CD14-positive monocyte (primary cell): ENCODE measurements at regions not wholly inside any gene's neighbourhood (a gene's known extent, or its start where the extent isn't known, plus 50 kb on each side); places are given as distances from the start of the nearest gene placed in this dataset.

ENCODE experiments used
- DNase-seq, 3 donors: peaks; one replicate each; pipeline ENCODE4 v3.0.0-alpha.2; 2011 to 2022
- H2AFZ ChIP-seq: 2 replicates; pipeline ENCODE4 v1.6.0; 2012; ENCODE audit warnings: mild to moderate bottlenecking, low read depth, low read length, inconsistent platforms; ENCODE audit not compliant: insufficient read depth, poor library complexity, severe bottlenecking
- H3K27ac ChIP-seq, 2 donors: 1 replicate in 1 of 2; 2 replicates in 1 of 2; pipeline ENCODE4 v1.5.1; 2012 to 2013; ENCODE audit warnings: low read length in 2 of 2, control low read depth in 1 of 2, inconsistent platforms in 1 of 2, low read depth in 1 of 2, mild to moderate bottlenecking in 1 of 2
- H3K27me3 ChIP-seq, 2 donors: one replicate each; pipeline versions ENCODE4 v1.6.0 to v1.6.1; 2011 to 2013; ENCODE audit warnings: low read length in 2 of 2; ENCODE audit not compliant: control insufficient read depth in 2 of 2, insufficient read depth in 2 of 2
- H3K36me3 ChIP-seq, 2 donors: replicated peaks in 1 of 2; 1 replicate in 1 of 2; 2 replicates in 1 of 2; pipeline versions ENCODE4 v1.5.1 to v1.6.1; 2012 to 2013; ENCODE audit warnings: low read length in 2 of 2, control low read depth in 1 of 2, inconsistent platforms in 1 of 2, mild to moderate bottlenecking in 1 of 2; ENCODE audit not compliant: insufficient read depth in 2 of 2, control insufficient read depth in 1 of 2
- H3K4me1 ChIP-seq, 2 donors: 1 replicate in 1 of 2; 2 replicates in 1 of 2; pipeline versions ENCODE4 v1.5.1 to v1.6.1; 2012 to 2013; ENCODE audit warnings: low read length in 2 of 2, control low read depth in 1 of 2, inconsistent platforms in 1 of 2, mild to moderate bottlenecking in 1 of 2, moderate library complexity in 1 of 2; ENCODE audit not compliant: insufficient read depth in 2 of 2, control insufficient read depth in 1 of 2
- H3K4me2 ChIP-seq: replicated peaks from 2 replicates; pipeline ENCODE3; 2012; ENCODE audit warnings: low read length, moderate library complexity, mild to moderate bottlenecking; ENCODE audit not compliant: poor library complexity, severe bottlenecking; ENCODE audit errors: extremely low read depth
- H3K4me3 ChIP-seq, 3 experiments: fragments of 200-600 bp in 1 of 3; sonication (generic) in 1 of 3; replicated peaks in 1 of 3; 1 replicate in 2 of 3; 2 replicates in 1 of 3; pipeline ENCODE4 v1.5.1; 2011 to 2013; ENCODE audit warnings: low read length in 3 of 3, mild to moderate bottlenecking in 3 of 3, control low read depth in 2 of 3, low read depth in 2 of 3, inconsistent platforms in 1 of 3, moderate library complexity in 1 of 3
- H3K79me2 ChIP-seq: 2 replicates; pipeline ENCODE4 v1.6.0; 2012; ENCODE audit warnings: mild to moderate bottlenecking, control low read depth, inconsistent platforms, low read length, moderate library complexity; ENCODE audit not compliant: insufficient read depth
- H3K9ac ChIP-seq: 2 replicates; pipeline ENCODE4 v1.6.0; 2017; ENCODE audit warnings: low read length, mild to moderate bottlenecking; ENCODE audit not compliant: insufficient read depth, poor library complexity, severe bottlenecking
- H3K9me3 ChIP-seq, 2 donors: replicated peaks in 1 of 2; 1 replicate in 1 of 2; 2 replicates in 1 of 2; pipeline versions ENCODE4 v1.5.1 to v1.6.1; 2012 to 2013; ENCODE audit warnings: low read length in 2 of 2, control low read depth in 1 of 2; ENCODE audit not compliant: control insufficient read depth in 1 of 2, insufficient read depth in 1 of 2
- H4K20me1 ChIP-seq: 2 replicates; pipeline ENCODE4 v1.6.0; 2012; ENCODE audit warnings: mild to moderate bottlenecking, low read length, control low read depth, moderate library complexity; ENCODE audit not compliant: insufficient read depth
- H3K27ac Mint-ChIP-seq, 7 donors: one replicate each; pipeline ENCODE4 v1.8.0; 2020; ENCODE audit warnings: mild to moderate bottlenecking in 7 of 7, mixed read lengths in 7 of 7, moderate library complexity in 6 of 7, inconsistent platforms in 2 of 7
- H3K27me3 Mint-ChIP-seq, 3 donors: one replicate each; pipeline ENCODE4 v1.8.0; 2021 to 2022; ENCODE audit warnings: low read depth in 3 of 3, mild to moderate bottlenecking in 3 of 3, mixed read lengths in 3 of 3, moderate library complexity in 3 of 3, inconsistent platforms in 1 of 3
- H3K36me3 Mint-ChIP-seq, 2 donors: one replicate each; pipeline ENCODE4 v1.8.0; 2020; ENCODE audit warnings: mixed read lengths in 2 of 2, inconsistent platforms in 1 of 2, mild to moderate bottlenecking in 1 of 2
- H3K4me1 Mint-ChIP-seq: one replicate; pipeline ENCODE4 v1.8.0; 2020; ENCODE audit warnings: mild to moderate bottlenecking, mixed read lengths
- H3K4me3 Mint-ChIP-seq, 2 donors: one replicate each; pipeline ENCODE4 v1.8.0; 2020; ENCODE audit warnings: mild to moderate bottlenecking in 2 of 2, mixed read lengths in 2 of 2, moderate library complexity in 1 of 2
- H3K9me3 Mint-ChIP-seq, 7 donors: one replicate each; pipeline ENCODE4 v1.8.0; 2020 to 2022; ENCODE audit warnings: mixed read lengths in 7 of 7, mild to moderate bottlenecking in 6 of 7, moderate library complexity in 6 of 7, inconsistent platforms in 2 of 7
- CTCF ChIP-seq: fragments of 200-600 bp; IDR thresholded peaks from one replicate; pipeline ENCODE4 v1.8.0; 2022; ENCODE audit warnings: antibody characterized with exemption, mild to moderate bottlenecking
- WGBS: methylation state at CpG from one replicate; pipeline ENCODE4 v1.1.5; 2013; ENCODE audit warnings: missing lambda C conversion rate; ENCODE audit not compliant: insufficient coverage; 5-methylcytosine and 5-hydroxymethylcytosine counted together
- intact Hi-C, 2 donors: fragments of 100-400 bp; cut with micrococcal nuclease; formaldehyde crosslinking; loops; one replicate each; pipeline versions ENCODE4 v1.15.0 to v1.15.1; 2023

- Histone ChIP-seq H3K79me2 (no peaks in the 10 kb centered on the region), H3K36me3 (no peaks in the 10 kb centered on the region), H4K20me1 (no peaks in the 10 kb centered on the region), H3K27ac (no peak overlapping the region), H3K4me2 (no peak overlapping the region), H3K9me3 (no peaks in the 10 kb centered on the region), H3K27me3 (no peaks in the 10 kb centered on the region), H3K4me3 (no peak overlapping the region), H3K9ac (no peak overlapping the region), H3K4me1 (no peaks in the 10 kb centered on the region), H2AFZ (no peak overlapping the region)
- peaks cover 0 to 9% (median 5%) of the 10 kb centered on the region in 7 donors for H3K9me3 Mint-ChIP-seq
- intact Hi-C loops: loop anchor here in 1 of 2 donors (10.0 kb wide), 1 partner anchor 75 kb away; no protein-coding TSS in a partner anchor
- peaks cover 0 to 2% of the 10 kb centered on the region in 2 donors for H3K36me3 Mint-ChIP-seq
- peaks cover 0 to 3% (median 1%) of the 10 kb centered on the region in 3 donors for H3K27me3 Mint-ChIP-seq
- no CpG with 5 or more reads among the region's 1 CpG for WGBS
- no peak for DNase-seq
- peaks cover 5% of the 10 kb centered on the region for H3K4me1 Mint-ChIP-seq
- H3K27ac Mint-ChIP-seq: no peak overlapping the region
- no peak overlapping the region for H3K4me3 Mint-ChIP-seq
- TF ChIP-seq CTCF: no peak
Observed at GRCh38 chr10:4169448-4169847, 384.4 kb upstream of the KLF6 start.

GRCh38 chr10:4167216-4167615 is 382.2 kb upstream of the KLF6 start:
- no peak for TF ChIP-seq CTCF
- DNase-seq: no peak
- no peaks in the 10 kb centered on the region for H3K36me3 ChIP-seq
- WGBS: 96% methylated on average over 8 of the region's 8 CpGs
- no peaks in the 10 kb centered on the region for H3K27me3 ChIP-seq
- H3K9ac ChIP-seq: no peak overlapping the region
- H3K27ac Mint-ChIP-seq: peak overlapping the region in 1 of 7 donors; percentile 53
- intact Hi-C loops: loop anchor here in 1 of 2 donors (10.0 kb wide), 1 partner anchor 72 kb away; no protein-coding TSS in a partner anchor
- no peaks in the 10 kb centered on the region for H3K4me1 ChIP-seq
- H3K27ac ChIP-seq: no peak overlapping the region
- H3K9me3 ChIP-seq: no peaks in the 10 kb centered on the region
- H3K36me3 Mint-ChIP-seq: peaks cover 0 to under 1% of the 10 kb centered on the region in 2 donors
- no peaks in the 10 kb centered on the region for H3K79me2 ChIP-seq
- H3K9me3 Mint-ChIP-seq: peaks cover 0 to 7% (median 4%) of the 10 kb centered on the region in 7 donors
- H3K4me1 Mint-ChIP-seq: no peaks in the 10 kb centered on the region
- no peak overlapping the region for H3K4me3 Mint-ChIP-seq
- no peak overlapping the region for H3K4me3 ChIP-seq
- H3K27me3 Mint-ChIP-seq: peaks cover 0 to 3% (median 1%) of the 10 kb centered on the region in 3 donors
- H3K4me2 ChIP-seq: no peak overlapping the region
- no peaks in the 10 kb centered on the region for H4K20me1 ChIP-seq
- H2AFZ ChIP-seq: no peak overlapping the region
